ENCODE measurements at regions not wholly inside any gene's neighbourhood (a gene's known extent, or its start where the extent isn't known, plus 50 kb on each side); places are given as distances from the start of the nearest gene placed in this dataset.
"Not testable (repeated sequence)": the region's sequence is repeated elsewhere in the genome, so short reads cannot be mapped to it uniquely, and the experiment has no call there.

- Histone ChIP-seq H3K9me3 (ENCODE audit: control insufficient read depth, low read length) (no peaks in the 10 kb centered on the region), H3K36me3 (ENCODE audit: control insufficient read depth, insufficient read depth, low read length) (no peaks in the 10 kb centered on the region), H3K27me3 (ENCODE audit: control insufficient read depth, insufficient read depth, low read length, poor library complexity, severe bottlenecking) (no peaks in the 10 kb centered on the region), H3K4me1 (ENCODE audit: control insufficient read depth, insufficient read depth, low read length) (no peaks in the 10 kb centered on the region), H3K4me3 (ENCODE audit: insufficient read depth, low read depth, low read length) (no peak overlapping the region), H3K27ac (ENCODE audit: insufficient read depth, low read depth, low read length, poor library complexity, severe bottlenecking) (no peak overlapping the region)
- WGBS, 2 experiments, result 87 to 100% methylated on average over 2 to 3 of the region's 3 CpGs
Measured at GRCh38 chr21:15119486-15119885, 54.7 kb upstream of the NRIP1 start.

GRCh38 chr21:15121097-15121654 is 56.4 kb upstream of the NRIP1 start:
- no peak overlapping the region for H3K27ac ChIP-seq (ENCODE audit: insufficient read depth, low read depth, low read length, poor library complexity, severe bottlenecking)

GRCh38 chr21:15121655-15122120 is 56.9 kb upstream of the NRIP1 start:
- Histone ChIP-seq H3K36me3 (ENCODE audit: control insufficient read depth, insufficient read depth, low read length) (no peaks in the 10 kb centered on the region), H3K9me3 (ENCODE audit: control insufficient read depth, low read length) (no peaks in the 10 kb centered on the region), H3K4me3 (ENCODE audit: insufficient read depth, low read depth, low read length) (no peak overlapping the region), H3K4me1 (ENCODE audit: control insufficient read depth, insufficient read depth, low read length) (no peaks in the 10 kb centered on the region), H3K27ac (ENCODE audit: insufficient read depth, low read depth, low read length, poor library complexity, severe bottlenecking) (no peak overlapping the region), H3K27me3 (ENCODE audit: control insufficient read depth, insufficient read depth, low read length, poor library complexity, severe bottlenecking) (no peaks in the 10 kb centered on the region)
- WGBS, 2 experiments, result 30 to 43% methylated on average over 3 of the region's 3 CpGs

More at GRCh38 chr21:15121097-15121654, 56.4 kb upstream of the NRIP1 start:
- H3K9me3 ChIP-seq (ENCODE audit: control insufficient read depth, low read length), result no peaks in the 10 kb centered on the region
- H3K4me1 ChIP-seq (ENCODE audit: control insufficient read depth, insufficient read depth, low read length), result no peaks in the 10 kb centered on the region
- 90% methylated on average over 5 of the region's 5 CpGs for WGBS, 2 experiments
- H3K27me3 ChIP-seq (ENCODE audit: control insufficient read depth, insufficient read depth, low read length, poor library complexity, severe bottlenecking), result no peaks in the 10 kb centered on the region
- no peaks in the 10 kb centered on the region for H3K36me3 ChIP-seq (ENCODE audit: control insufficient read depth, insufficient read depth, low read length)
- H3K4me3 ChIP-seq (ENCODE audit: insufficient read depth, low read depth, low read length), result no peak overlapping the region

GRCh38 chr21:15122241-15122640 is 57.4 kb upstream of the NRIP1 start:
- 55 to 61% methylated on average over 4 of the region's 4 CpGs for WGBS, 2 experiments

GRCh38 chr21:15124731-15125130 is 59.9 kb upstream of the NRIP1 start:
- Histone ChIP-seq H3K27ac (ENCODE audit: insufficient read depth, low read depth, low read length, poor library complexity, severe bottlenecking) (no peak overlapping the region), H3K4me3 (ENCODE audit: insufficient read depth, low read depth, low read length) (no peak overlapping the region), H3K4me1 (ENCODE audit: control insufficient read depth, insufficient read depth, low read length) (no peaks in the 10 kb centered on the region), H3K27me3 (ENCODE audit: control insufficient read depth, insufficient read depth, low read length, poor library complexity, severe bottlenecking) (no peaks in the 10 kb centered on the region), H3K9me3 (ENCODE audit: control insufficient read depth, low read length) (no peaks in the 10 kb centered on the region), H3K36me3 (ENCODE audit: control insufficient read depth, insufficient read depth, low read length) (no peaks in the 10 kb centered on the region)
- whole genome bisulfite sequencing, 2 experiments, result 94 to 98% methylated on average over 3 of the region's 3 CpGs

More at GRCh38 chr21:15122241-15122640, 57.4 kb upstream of the NRIP1 start:
- no peak overlapping the region for H3K4me3 ChIP-seq (ENCODE audit: insufficient read depth, low read depth, low read length)
- no peaks in the 10 kb centered on the region for H3K4me1 ChIP-seq (ENCODE audit: control insufficient read depth, insufficient read depth, low read length)
- no peaks in the 10 kb centered on the region for H3K9me3 ChIP-seq (ENCODE audit: control insufficient read depth, low read length)
- H3K27me3 ChIP-seq (ENCODE audit: control insufficient read depth, insufficient read depth, low read length, poor library complexity, severe bottlenecking), result no peaks in the 10 kb centered on the region
- no peak overlapping the region for H3K27ac ChIP-seq (ENCODE audit: insufficient read depth, low read depth, low read length, poor library complexity, severe bottlenecking)
- no peaks in the 10 kb centered on the region for H3K36me3 ChIP-seq (ENCODE audit: control insufficient read depth, insufficient read depth, low read length)

- 94 to 95% methylated on average over 3 of the region's 3 CpGs for WGBS, 2 experiments
Measured at GRCh38 chr21:15126948-15127347, 62.1 kb upstream of the NRIP1 start.

GRCh38 chr21:15127437-15127836 is 62.6 kb upstream of the NRIP1 start:
- Histone ChIP-seq H3K36me3 (ENCODE audit: control insufficient read depth, insufficient read depth, low read length) (no peaks in the 10 kb centered on the region), H3K9me3 (ENCODE audit: control insufficient read depth, low read length) (no peaks in the 10 kb centered on the region)

More at GRCh38 chr21:15126948-15127347, 62.1 kb upstream of the NRIP1 start:
- Histone ChIP-seq H3K27me3 (ENCODE audit: control insufficient read depth, insufficient read depth, low read length, poor library complexity, severe bottlenecking) (no peaks in the 10 kb centered on the region), H3K4me1 (ENCODE audit: control insufficient read depth, insufficient read depth, low read length) (no peaks in the 10 kb centered on the region), H3K27ac (ENCODE audit: insufficient read depth, low read depth, low read length, poor library complexity, severe bottlenecking) (no peak overlapping the region), H3K36me3 (ENCODE audit: control insufficient read depth, insufficient read depth, low read length) (no peaks in the 10 kb centered on the region), H3K4me3 (ENCODE audit: insufficient read depth, low read depth, low read length) (no peak overlapping the region), H3K9me3 (ENCODE audit: control insufficient read depth, low read length) (no peaks in the 10 kb centered on the region)

GRCh38 chr21:15128267-15128666 is 63.5 kb upstream of the NRIP1 start:
- Histone ChIP-seq H3K27me3 (ENCODE audit: control insufficient read depth, insufficient read depth, low read length, poor library complexity, severe bottlenecking) (no peaks in the 10 kb centered on the region), H3K36me3 (ENCODE audit: control insufficient read depth, insufficient read depth, low read length) (no peaks in the 10 kb centered on the region), H3K4me3 (ENCODE audit: insufficient read depth, low read depth, low read length) (no peak overlapping the region), H3K4me1 (ENCODE audit: control insufficient read depth, insufficient read depth, low read length) (no peaks in the 10 kb centered on the region), H3K9me3 (ENCODE audit: control insufficient read depth, low read length) (no peaks in the 10 kb centered on the region), H3K27ac (ENCODE audit: insufficient read depth, low read depth, low read length, poor library complexity, severe bottlenecking) (no peak overlapping the region)
- 89% methylated on average over 1 of the region's 1 CpG; no CpG with 5 or more reads in 1 of the 2 experiments for WGBS, 2 experiments

More at GRCh38 chr21:15127437-15127836, 62.6 kb upstream of the NRIP1 start:
- Histone ChIP-seq H3K4me1 (ENCODE audit: control insufficient read depth, insufficient read depth, low read length) (no peaks in the 10 kb centered on the region), H3K4me3 (ENCODE audit: insufficient read depth, low read depth, low read length) (no peak overlapping the region), H3K27ac (ENCODE audit: insufficient read depth, low read depth, low read length, poor library complexity, severe bottlenecking) (no peak overlapping the region), H3K27me3 (ENCODE audit: control insufficient read depth, insufficient read depth, low read length, poor library complexity, severe bottlenecking) (no peaks in the 10 kb centered on the region)

- not testable (repeated sequence) for H3K27me3 ChIP-seq (ENCODE audit: control insufficient read depth, insufficient read depth, low read length, poor library complexity, severe bottlenecking); H3K9me3 ChIP-seq (ENCODE audit: control insufficient read depth, low read length); H3K4me3 ChIP-seq (ENCODE audit: insufficient read depth, low read depth, low read length); H3K27ac ChIP-seq (ENCODE audit: insufficient read depth, low read depth, low read length, poor library complexity, severe bottlenecking); H3K36me3 ChIP-seq (ENCODE audit: control insufficient read depth, insufficient read depth, low read length); H3K4me1 ChIP-seq (ENCODE audit: control insufficient read depth, insufficient read depth, low read length)
Measured at GRCh38 chr21:15128714-15129113, 63.9 kb upstream of the NRIP1 start.

- no peak overlapping the region for H3K4me3 ChIP-seq (ENCODE audit: insufficient read depth, low read depth, low read length)
- no peak overlapping the region for H3K27ac ChIP-seq (ENCODE audit: insufficient read depth, low read depth, low read length, poor library complexity, severe bottlenecking)
- no peaks in the 10 kb centered on the region for H3K36me3 ChIP-seq (ENCODE audit: control insufficient read depth, insufficient read depth, low read length)
- H3K9me3 ChIP-seq (ENCODE audit: control insufficient read depth, low read length), result no peaks in the 10 kb centered on the region
- H3K4me1 ChIP-seq (ENCODE audit: control insufficient read depth, insufficient read depth, low read length), result no peaks in the 10 kb centered on the region
- H3K27me3 ChIP-seq (ENCODE audit: control insufficient read depth, insufficient read depth, low read length, poor library complexity, severe bottlenecking), result no peaks in the 10 kb centered on the region
- 90 to 91% methylated on average over 6 of the region's 6 CpGs for WGBS, 2 experiments
Measured at GRCh38 chr21:15130326-15130725, 65.5 kb upstream of the NRIP1 start.

GRCh38 chr21:15130751-15131150 is 66.0 kb upstream of the NRIP1 start:
- WGBS, 2 experiments, result 81 to 84% methylated on average over 1 of the region's 1 CpG
- Histone ChIP-seq H3K4me3 (ENCODE audit: insufficient read depth, low read depth, low read length) (no peak overlapping the region), H3K36me3 (ENCODE audit: control insufficient read depth, insufficient read depth, low read length) (no peaks in the 10 kb centered on the region), H3K9me3 (ENCODE audit: control insufficient read depth, low read length) (no peaks in the 10 kb centered on the region), H3K27ac (ENCODE audit: insufficient read depth, low read depth, low read length, poor library complexity, severe bottlenecking) (no peak overlapping the region), H3K27me3 (ENCODE audit: control insufficient read depth, insufficient read depth, low read length, poor library complexity, severe bottlenecking) (no peaks in the 10 kb centered on the region), H3K4me1 (ENCODE audit: control insufficient read depth, insufficient read depth, low read length) (no peaks in the 10 kb centered on the region)
